Activated CD8-positive, alpha-beta memory T cell treated with anti-CD3 and anti-CD28 coated beads for 48 hours (primary cell): ENCODE measurements at regions not wholly inside any gene's neighbourhood (a gene's known extent, or its start where the extent isn't known, plus 50 kb on each side); places are given as distances from the start of the nearest gene placed in this dataset.
"Not testable (repeated sequence)": the region's sequence is repeated elsewhere in the genome, so short reads cannot be mapped to it uniquely, and the experiment has no call there.

Experiments
- DNase-seq, 3 experiments: peaks; one replicate each; pipeline ENCODE4 v3.0.0-alpha.2; 2020; ENCODE audit warnings: low read depth in 2 of 3, low spot score in 2 of 3

GRCh38 chr4:171538601-171539100 is 274.6 kb upstream of the GALNTL6 start:
- no peak for DNase-seq

- no peak for DNase-seq
Measured at GRCh38 chr4:171534391-171534790, 278.8 kb upstream of the GALNTL6 start.

DNA sequence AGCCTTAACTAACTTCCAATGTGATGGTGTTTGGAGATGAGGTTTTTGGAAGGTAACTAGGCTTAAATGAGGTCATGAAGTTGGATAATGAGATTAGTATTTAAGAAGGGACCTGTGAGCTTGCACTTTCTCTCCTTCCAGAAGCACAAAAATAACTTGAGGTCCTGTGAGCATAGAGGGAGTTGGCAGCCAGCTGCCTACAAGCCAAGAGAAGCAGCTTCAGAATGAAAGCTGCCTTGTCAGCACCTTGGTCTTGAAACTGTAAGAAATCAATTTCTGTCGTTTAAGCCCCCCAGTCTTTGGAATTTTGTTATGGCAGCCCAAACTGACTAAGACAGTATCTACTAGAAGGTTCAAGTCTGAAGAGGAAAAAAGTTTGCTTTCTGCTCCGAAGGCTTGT is 280.2 kb upstream of the GALNTL6 start:
- DNase-seq, result no peak

GRCh38 chr4:171524903-171525302 is 288.3 kb upstream of the GALNTL6 start:
- no peak for DNase-seq

DNA sequence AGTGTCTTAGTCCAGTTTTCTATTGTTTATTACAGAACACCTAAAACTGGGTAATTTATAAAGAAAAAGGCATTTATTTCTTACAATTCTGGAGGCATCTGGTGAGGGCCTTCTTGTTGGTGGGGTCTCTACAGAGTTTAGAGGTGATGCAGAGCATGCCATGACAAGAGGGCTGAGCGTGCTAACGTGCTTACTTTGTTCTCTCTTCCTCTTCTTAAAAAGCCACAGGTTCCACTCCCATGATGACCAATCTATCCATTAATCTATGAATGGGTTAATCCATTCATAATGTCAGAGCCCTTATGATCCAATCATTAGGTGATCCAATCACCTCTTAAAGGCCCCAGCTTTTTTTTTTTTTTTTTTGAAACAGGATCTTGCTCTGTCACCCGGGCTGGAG is 291.5 kb upstream of the GALNTL6 start:
- DNase-seq, result no peak

DNA sequence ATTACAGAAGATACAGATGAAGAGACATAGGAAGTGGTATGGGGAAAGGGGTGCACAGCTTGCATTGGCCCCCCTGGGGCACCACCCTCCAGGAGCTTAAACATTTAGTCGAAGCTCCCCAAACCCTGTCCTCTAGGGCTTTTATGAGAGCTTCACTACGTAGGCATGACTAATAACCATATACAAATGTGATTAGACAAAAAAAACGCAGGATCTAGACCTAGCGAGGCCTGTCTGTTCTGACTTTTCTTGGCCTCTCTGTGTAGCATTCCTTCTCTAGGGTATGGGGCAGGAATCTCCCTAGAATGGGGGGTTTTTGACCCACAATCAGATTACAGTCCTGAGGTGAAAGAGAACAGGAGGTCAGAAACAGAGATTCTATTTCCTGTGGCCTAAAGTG is 293.7 kb upstream of the GALNTL6 start:
- DNase-seq, result no peak

DNA sequence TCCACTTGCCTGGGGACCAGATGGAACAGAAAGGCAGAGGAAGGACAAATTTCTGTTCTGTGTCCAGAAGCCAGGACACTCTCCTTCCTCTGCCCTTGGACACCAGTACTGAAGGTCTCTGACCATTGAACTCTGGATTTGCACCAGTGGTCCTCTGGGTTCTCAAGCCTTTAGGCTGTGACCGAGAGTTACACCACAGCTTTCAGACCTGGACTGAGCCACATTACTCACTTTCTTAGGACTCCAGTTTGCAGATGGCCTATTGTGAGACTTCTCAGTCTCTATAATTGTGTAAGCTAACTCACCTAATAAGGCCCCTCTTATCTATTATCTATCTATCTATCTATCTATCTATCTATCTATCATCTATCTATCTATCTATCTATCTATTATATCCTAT is 295.3 kb upstream of the GALNTL6 start:
- DNase-seq, result no peak

- no peak for DNase-seq
Measured at GRCh38 chr4:171516694-171517093, 296.5 kb upstream of the GALNTL6 start.

- DNase-seq, result no peak
Measured at GRCh38 chr4:171484681-171485080, 328.5 kb upstream of the GALNTL6 start.

DNA sequence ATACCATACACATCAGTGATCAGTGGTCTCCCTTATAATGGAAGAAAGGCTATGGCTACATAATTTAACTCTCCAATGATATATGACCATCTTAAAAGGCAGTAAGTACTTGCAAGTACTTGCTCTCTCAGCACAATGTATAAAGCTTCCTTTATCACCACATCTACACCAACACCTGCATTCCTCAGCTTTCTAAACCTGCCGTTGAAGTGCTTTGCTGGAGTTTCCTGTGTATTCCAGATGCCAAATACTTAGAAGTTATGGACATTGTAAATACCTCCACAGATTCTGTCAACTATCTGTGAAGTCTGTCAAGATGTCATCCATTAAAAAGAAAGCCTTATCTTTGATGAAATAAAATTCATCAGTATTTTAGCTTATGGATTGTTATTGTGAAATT is 335.0 kb upstream of the GALNTL6 start:
- no peak for DNase-seq

GRCh38 chr4:171475111-171475510 is 338.1 kb upstream of the GALNTL6 start:
- DNase-seq, result not testable (repeated sequence)

- no peak for DNase-seq
Measured at GRCh38 chr4:171473155-171473554, 340.0 kb upstream of the GALNTL6 start.

DNA sequence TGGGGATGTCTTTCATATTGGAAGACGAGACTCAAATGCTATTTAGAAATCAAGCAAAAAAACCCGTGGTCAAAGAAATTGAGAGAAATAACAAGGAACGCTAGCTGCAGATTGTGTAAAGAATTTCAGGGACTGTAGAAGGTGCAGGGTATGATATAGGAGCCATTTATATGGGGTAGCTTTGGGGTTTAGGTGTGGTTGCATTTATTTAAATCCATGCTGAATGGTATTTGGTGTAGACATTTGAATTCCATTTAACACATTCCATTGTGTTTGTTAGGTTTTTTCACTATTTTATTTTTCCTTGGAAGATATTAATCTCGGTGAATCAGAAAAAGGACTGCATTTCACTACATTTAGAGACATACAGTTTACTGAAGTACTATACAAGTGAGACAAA is 341.0 kb upstream of the GALNTL6 start:
- DNase-seq, result no peak

GRCh38 chr4:171464499-171464898 is 348.7 kb upstream of the GALNTL6 start:
- DNase-seq, result no peak

DNA sequence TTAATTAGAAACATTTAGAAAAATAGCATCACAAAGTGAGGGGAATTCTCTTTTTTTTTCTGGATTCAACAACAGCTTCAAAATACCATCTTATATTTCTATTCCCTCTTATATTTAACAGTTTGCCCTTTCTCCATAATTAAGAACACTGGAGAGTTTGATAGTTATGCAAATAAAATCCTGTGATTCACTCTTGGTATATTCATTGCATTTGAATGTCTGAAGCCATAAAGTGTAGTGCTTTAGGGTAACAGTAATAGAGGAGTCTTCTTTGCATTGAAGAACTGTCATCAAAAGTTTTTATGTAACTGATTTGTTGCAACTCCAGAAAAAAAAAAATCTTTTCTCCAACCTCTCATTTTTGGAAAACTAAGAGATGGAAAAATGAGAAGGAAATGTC is 352.0 kb upstream of the GALNTL6 start:
- no peak for DNase-seq

- DNase-seq, result no peak
Measured at GRCh38 chr4:171448919-171449481, 364.2 kb upstream of the GALNTL6 start.

DNA sequence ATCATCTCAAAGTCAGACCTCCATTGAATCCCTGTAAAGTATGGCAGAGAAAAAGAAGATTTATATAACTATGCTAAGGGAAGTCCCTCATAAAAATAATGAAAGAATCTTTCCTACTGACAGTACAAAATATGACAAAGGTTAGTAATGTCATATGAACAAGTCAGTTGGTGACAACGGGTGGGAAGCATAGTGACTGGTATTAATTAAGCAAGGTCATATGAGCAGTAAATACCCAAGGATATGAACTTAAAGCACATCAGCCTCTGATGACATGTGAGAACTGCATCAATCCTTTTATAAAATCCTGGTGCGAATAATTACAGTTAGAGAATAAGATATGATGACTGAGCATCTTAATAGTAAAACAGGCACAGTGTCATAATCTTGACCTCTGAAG is 364.8 kb upstream of the GALNTL6 start:
- DNase-seq, result no peak

GRCh38 chr4:171441300-171441941 is 371.8 kb upstream of the GALNTL6 start:
- no peak for DNase-seq

- DNase-seq, result no peak
Measured at GRCh38 chr4:171433674-171434073, 379.5 kb upstream of the GALNTL6 start.

- no peak for DNase-seq
Measured at GRCh38 chr4:171432536-171432935, 380.7 kb upstream of the GALNTL6 start.

- DNase-seq, result no peak
Measured at GRCh38 chr4:171430495-171430894, 382.7 kb upstream of the GALNTL6 start.

DNA sequence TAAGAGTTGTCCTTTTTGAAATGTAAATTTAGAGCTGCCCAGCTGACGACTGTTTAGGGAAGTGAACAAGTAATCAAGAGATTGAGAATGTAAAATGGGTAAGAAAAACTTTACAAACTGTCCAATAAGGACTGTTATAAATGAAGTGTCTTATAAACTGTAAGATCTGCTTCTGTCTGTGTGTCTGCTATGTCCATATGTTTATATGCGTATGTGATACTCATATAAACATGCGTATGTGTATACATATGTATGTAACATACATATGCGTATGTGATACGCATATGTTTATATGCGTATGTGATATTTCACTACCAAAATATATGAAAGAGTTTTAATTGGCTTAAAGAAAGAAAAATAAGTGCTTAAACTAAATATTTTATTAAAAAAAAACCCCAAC is 416.0 kb upstream of the GALNTL6 start:
- DNase-seq, result no peak

GRCh38 chr4:171390626-171391025 is 422.6 kb upstream of the GALNTL6 start:
- no peak for DNase-seq
